ENCODE measurements at regions not wholly inside any gene's neighbourhood (a gene's known extent, or its start where the extent isn't known, plus 50 kb on each side); places are given as distances from the start of the nearest gene placed in this dataset.

GRCh38 chr11:112871909-112872500 is 89.2 kb upstream of the NCAM1 start:
- ATAC-seq = no peak
- Histone ChIP-seq H3K27me3 (ENCODE audit: low read depth) (peaks cover 4% of the 10 kb centered on the region), H3K27ac (no peak overlapping the region), H3K36me3 (no peaks in the 10 kb centered on the region), H3K4me3 (no peak overlapping the region), H3K4me1 (no peaks in the 10 kb centered on the region), H3K9me3 (no peaks in the 10 kb centered on the region)
- no peak for TF ChIP-seq CTCF (IDR thresholded peaks at IDR 0.05)
- no peak for DNase-seq
- intact Hi-C loops (cut with DNase I) = no loop called here

DNA sequence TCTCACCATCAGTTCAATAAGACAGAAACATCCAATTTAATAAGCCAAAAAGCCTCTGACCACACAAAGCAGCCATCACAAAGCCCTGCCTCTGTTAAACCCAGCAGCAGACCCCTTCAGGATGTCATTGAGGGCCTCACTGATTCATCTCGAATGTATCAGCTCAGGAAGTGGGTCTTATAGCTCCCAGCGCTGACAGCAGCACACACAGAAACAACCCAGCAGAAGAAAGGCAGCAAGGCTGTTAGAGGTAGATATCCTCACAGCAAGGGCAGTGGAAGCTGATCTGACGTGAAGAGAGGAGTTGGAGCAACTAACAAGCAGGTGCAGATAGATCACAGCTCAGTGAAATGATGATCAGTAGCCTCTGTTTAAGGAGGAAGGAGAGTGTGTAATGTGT is 86.2 kb upstream of the NCAM1 start:
- H3K4me1 ChIP-seq = no peaks in the 10 kb centered on the region
- DNase-seq (no peak), ATAC-seq (no peak)
- no peak overlapping the region for H3K27ac ChIP-seq
- H3K9me3 ChIP-seq = no peaks in the 10 kb centered on the region
- peaks cover 4% of the 10 kb centered on the region for H3K27me3 ChIP-seq (ENCODE audit: low read depth)
- TF ChIP-seq CTCF (IDR thresholded peaks at IDR 0.05) = no peak
- no peaks in the 10 kb centered on the region for H3K36me3 ChIP-seq
- intact Hi-C loops (cut with DNase I) = no loop called here
- no peak overlapping the region for H3K4me3 ChIP-seq

- no peak overlapping the region for H3K27ac ChIP-seq
- intact Hi-C loops (cut with DNase I) = no loop called here
- no peak for TF ChIP-seq CTCF (IDR thresholded peaks at IDR 0.05)
- ATAC-seq = no peak
- no peaks in the 10 kb centered on the region for H3K4me1 ChIP-seq
- H3K9me3 ChIP-seq = no peaks in the 10 kb centered on the region
- no peak for DNase-seq
- H3K36me3 ChIP-seq = no peaks in the 10 kb centered on the region
- no peaks in the 10 kb centered on the region for H3K27me3 ChIP-seq (ENCODE audit: low read depth)
- H3K4me3 ChIP-seq = no peak overlapping the region
Observed at GRCh38 chr11:112877581-112877980, 83.6 kb upstream of the NCAM1 start.

- Histone ChIP-seq H3K27me3 (ENCODE audit: low read depth) (no peaks in the 10 kb centered on the region), H3K36me3 (no peaks in the 10 kb centered on the region), H3K4me3 (no peak overlapping the region), H3K4me1 (no peaks in the 10 kb centered on the region), H3K27ac (no peak overlapping the region), H3K9me3 (no peaks in the 10 kb centered on the region)
- no peak for DNase-seq
- TF ChIP-seq CTCF (IDR thresholded peaks at IDR 0.05) = no peak
- no peak for ATAC-seq
- intact Hi-C loops (cut with DNase I) = no loop called here
Observed at GRCh38 chr11:112878033-112878601, 83.1 kb upstream of the NCAM1 start.

- Histone ChIP-seq H3K27me3 (ENCODE audit: low read depth) (no peaks in the 10 kb centered on the region), H3K4me1 (no peaks in the 10 kb centered on the region), H3K9me3 (no peaks in the 10 kb centered on the region), H3K36me3 (no peaks in the 10 kb centered on the region), H3K4me3 (no peak overlapping the region), H3K27ac (no peak overlapping the region)
- DNase-seq = no peak
- no peak for ATAC-seq
- TF ChIP-seq CTCF (IDR thresholded peaks at IDR 0.05) = no peak
- intact Hi-C loops (cut with DNase I) = no loop called here
Observed at GRCh38 chr11:112880495-112880894, 80.7 kb upstream of the NCAM1 start.

All from lower lobe of right lung (tissue), 2 donors.